Heart left ventricle (tissue), 13 donors: ENCODE measurements at regions not wholly inside any gene's neighbourhood (a gene's known extent, or its start where the extent isn't known, plus 50 kb on each side); places are given as distances from the start of the nearest gene placed in this dataset.

Experiments
- POLR2A ChIP-seq, 2 donors: fragments of 450-650 bp; IDR thresholded peaks; one replicate each; pipeline ENCODE4 v1.6.1; 2017; ENCODE audit warnings: antibody characterized with exemption in 2 of 2, mild to moderate bottlenecking in 2 of 2, moderate library complexity in 2 of 2
- TF ChIP-seq, protein P1 (sequence below), 12 donors: fragments of 200-600 bp; sonication (generic) in 4 of 12; IDR thresholded peaks; one replicate each; pipeline versions ENCODE4 v1.5.0 to v1.8.0; 2018 to 2022; ENCODE audit warnings: antibody characterized with exemption in 12 of 12, mild to moderate bottlenecking in 5 of 12
- donor health status: ischemic (EF 13 %, LVEDD 7.1; RV severe dilation, severe dysfunction).
- donor health status: DM: no; HTN: yes; CAD: no.
- donor health status: DM: no; HTN: no; CAD: no.
- donor health status: ischemic (EF 25% LVEDD 6.9; RV normal size, moderate dysfunction).
- donor health status: ischemic (EF 25% LVEDD 5.7; RV mildly dilated, moderate dysfunction).
- donor health status: ischemic (EF 35%, LVEDD 5.7; RV mildly dilated, moderate dysfunction).
- donor health status: nonischemic (EF 11% LVEDD 7.7; RV severe dilation, severe dysfunction).
- donor health status: DM: yes; HTN: yes; CAD: no.
- donor health status: PGD.
- donor health status: ischemic (EF 29% LVEDD 5.4; RV normal size, mild dysfunction).
- donor health status: nonischemic (EF 23%, LVEDD 6.1; RV moderate dilation, normal function).

DNA sequence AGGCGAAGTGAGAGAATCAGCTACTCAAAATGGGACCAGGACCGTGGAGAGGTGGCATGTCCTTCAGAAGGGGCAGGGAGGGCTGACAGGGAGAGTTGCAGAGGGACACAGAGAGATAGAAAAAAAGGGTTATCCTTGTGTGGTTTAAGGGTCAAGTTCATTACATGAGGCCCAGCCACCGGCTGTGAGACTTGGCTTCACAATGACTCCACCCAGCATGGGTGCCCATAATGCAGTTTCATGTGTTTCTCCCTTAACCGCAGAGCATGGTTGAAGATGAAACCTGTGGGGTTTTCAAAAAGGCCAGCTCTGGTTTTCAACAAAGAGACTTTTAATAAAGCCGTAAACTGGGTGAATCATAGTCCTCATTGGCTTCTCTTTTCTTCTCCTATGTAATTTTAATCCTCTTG, 164.6 kb downstream of the KLF5 start:
- TF ChIP-seq POLR2A (IDR thresholded peaks at IDR 0.05), result no peak
- TF ChIP-seq, protein P1, sequence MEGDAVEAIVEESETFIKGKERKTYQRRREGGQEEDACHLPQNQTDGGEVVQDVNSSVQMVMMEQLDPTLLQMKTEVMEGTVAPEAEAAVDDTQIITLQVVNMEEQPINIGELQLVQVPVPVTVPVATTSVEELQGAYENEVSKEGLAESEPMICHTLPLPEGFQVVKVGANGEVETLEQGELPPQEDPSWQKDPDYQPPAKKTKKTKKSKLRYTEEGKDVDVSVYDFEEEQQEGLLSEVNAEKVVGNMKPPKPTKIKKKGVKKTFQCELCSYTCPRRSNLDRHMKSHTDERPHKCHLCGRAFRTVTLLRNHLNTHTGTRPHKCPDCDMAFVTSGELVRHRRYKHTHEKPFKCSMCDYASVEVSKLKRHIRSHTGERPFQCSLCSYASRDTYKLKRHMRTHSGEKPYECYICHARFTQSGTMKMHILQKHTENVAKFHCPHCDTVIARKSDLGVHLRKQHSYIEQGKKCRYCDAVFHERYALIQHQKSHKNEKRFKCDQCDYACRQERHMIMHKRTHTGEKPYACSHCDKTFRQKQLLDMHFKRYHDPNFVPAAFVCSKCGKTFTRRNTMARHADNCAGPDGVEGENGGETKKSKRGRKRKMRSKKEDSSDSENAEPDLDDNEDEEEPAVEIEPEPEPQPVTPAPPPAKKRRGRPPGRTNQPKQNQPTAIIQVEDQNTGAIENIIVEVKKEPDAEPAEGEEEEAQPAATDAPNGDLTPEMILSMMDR (IDR thresholded peaks at IDR 0.05), result no peak
